GM19372 (cell line): ENCODE measurements at regions not wholly inside any gene's neighbourhood (a gene's known extent, or its start where the extent isn't known, plus 50 kb on each side); places are given as distances from the start of the nearest gene placed in this dataset.
"Not testable (repeated sequence)": the region's sequence is repeated elsewhere in the genome, so short reads cannot be mapped to it uniquely, and the experiment has no call there.

Experiments used
- ATAC-seq: cut with Tn5 transposase; IDR thresholded peaks from one replicate; pipeline ENCODE4 v1.9.1; 2021; ENCODE audit warnings: mild to moderate bottlenecking, low read depth, moderate library complexity; ENCODE audit not compliant: unreplicated experiment

DNA sequence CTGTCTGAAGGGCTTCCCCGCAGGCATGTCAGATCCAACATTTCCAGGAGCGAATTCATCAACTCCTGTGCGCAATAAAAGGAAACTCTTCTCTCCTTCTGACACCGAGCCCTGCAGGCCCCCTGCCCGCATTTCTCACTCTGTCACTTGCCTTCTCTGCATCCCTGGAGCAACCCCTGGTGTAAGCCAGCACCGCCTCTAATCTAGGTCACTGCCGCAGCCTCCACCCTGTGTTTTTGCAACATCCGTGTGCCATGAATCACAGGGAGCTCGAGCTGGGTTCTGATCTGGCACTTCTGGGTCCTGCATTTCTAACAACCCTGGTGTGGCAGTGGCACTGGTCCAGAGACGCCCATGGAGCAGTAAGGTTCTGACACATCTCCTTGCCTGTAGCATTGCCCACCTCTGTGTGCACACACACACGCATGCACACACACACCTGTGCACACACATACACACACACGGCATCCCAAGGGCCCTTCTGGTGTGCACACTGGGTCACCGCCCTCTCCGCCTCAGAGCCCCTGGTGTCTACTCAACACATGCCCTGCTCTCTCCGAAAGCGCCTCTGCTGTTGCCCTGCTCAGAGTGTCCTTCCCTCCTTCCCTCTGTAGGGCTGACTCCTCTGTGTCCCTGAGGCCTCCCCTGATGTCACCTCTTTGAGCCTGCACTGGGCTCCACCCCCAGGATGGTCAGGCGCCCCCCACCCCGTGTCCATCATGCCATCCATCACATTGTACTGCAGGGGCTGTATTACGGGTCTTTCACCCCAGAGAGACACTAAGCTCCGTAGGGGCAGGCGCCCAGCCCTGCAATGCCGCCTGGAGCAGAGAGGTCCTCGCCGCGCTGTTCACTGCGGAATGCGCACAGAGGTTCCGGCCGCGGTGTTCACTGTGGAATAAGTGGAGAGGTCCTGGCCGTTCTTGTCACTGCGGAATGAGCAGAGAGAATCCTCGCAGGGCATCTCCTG, 111.4 kb upstream of the SFSWAP start:
- ATAC-seq, result no peak

DNA sequence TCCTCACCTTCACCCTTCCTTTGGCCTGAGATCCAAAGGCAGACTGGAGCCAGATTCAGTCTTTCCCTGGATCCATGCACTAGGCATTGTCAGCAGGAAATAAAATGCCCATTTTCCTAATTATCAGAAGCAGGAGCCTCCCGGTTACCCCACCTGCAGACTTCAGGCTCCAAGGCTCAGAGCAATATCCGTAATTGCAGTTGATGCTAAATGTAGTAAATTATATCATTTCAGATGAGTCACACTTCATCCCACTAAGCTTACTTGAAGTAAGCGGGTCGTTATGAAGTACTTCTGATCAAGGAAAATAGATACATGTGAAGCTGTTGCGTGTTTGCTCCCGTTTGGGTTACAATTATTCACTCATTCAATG, 110.7 kb upstream of the SFSWAP start:
- no peak for ATAC-seq

DNA sequence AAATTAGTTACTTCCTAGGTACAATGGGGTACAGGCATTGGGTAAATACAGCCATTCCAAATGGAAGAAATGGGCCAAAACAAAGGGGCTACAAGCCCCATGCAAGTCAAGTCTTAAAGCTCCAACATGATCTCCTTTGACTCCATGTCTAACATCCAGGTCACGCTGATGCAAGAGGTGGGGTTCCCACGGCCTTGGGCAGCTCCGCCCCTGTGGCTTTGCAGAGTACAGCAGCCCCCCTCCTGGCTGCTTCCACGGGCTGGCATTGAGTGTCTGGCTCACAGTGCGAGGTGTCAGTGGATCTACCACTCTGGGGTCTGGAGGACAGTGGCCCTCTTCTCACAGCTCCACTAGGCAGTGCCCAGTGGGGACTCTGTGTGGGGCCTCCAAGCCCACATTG, 109.4 kb upstream of the SFSWAP start:
- ATAC-seq, result not testable (repeated sequence)

DNA sequence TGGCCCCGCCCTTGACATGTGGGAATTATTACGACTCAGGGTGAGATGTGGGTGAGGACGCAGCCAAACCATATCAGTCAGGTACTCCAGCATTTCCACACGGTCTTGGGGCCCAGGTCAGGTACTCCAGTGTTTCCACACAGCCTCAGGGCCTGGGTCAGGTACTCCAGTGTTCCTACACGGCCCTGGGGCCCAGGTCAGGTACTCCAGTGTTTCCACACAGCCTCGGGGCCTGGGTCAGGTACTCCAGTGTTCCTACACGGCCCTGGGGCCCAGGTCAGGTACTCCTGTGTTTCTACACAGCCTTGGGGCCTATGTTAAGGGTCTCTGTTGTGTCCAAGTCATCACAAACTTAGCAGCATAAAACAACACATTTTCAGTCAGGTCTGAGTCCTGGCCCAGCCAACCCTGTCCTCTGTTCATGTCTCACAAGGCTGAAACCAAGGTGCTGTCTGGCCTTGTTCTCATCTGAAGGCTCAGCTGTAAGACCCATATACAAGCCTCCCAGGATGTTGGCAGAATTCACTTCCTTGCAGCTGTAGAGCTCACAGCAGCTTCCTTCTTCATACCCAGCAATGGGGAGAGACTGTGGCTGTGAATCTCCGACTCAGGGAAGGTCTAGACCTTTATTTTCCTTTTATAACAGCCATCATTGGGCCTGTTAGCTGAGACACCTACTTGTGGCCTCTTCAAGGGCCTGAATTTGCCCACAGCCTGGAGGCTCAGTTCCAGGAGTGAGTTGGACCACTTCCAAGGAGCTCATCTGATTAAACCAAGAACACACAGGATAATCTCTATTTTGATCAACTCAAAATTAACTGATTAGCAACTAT, 107.6 kb upstream of the SFSWAP start:
- no peak for ATAC-seq

DNA sequence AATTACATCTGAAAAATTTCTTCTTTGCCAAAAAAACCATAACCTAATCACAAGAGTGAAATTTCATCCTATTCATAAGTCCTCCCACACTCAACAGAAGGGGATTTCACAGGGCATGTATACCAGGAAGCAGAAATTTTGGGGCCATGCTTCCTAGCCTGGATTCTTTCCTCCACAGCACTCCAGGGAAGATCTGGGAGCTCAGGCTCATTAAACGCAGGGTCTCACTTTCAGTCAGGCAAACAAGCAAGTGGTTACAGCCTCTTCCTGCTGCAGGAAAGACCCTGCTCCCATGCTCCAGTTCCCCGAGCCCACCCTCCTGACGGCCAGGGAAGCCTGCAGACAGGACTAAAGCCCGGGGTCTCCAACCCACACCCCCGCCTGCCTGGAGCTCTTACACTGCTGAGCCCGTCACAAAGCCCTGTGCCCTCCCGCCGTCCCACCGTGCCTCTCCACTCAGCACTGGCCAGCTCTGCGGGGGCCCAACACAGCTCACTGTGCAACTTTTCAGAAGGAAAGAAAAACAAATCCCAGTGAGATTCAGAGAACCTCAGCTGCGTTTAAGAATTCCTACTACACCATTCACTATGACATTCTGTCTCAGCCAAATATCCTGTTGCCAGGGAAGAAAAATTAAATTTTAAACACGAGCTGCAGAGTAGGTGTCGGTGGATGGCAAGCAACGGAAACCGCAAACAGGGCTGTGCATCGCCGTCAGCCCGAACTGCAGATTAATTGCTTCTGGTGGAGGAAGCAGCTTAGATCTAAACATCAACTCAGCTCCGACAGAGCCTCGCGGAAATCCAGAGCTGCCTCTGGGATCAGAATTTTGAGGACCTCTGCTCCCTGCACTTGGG, 106.7 kb upstream of the SFSWAP start:
- ATAC-seq, result no peak

DNA sequence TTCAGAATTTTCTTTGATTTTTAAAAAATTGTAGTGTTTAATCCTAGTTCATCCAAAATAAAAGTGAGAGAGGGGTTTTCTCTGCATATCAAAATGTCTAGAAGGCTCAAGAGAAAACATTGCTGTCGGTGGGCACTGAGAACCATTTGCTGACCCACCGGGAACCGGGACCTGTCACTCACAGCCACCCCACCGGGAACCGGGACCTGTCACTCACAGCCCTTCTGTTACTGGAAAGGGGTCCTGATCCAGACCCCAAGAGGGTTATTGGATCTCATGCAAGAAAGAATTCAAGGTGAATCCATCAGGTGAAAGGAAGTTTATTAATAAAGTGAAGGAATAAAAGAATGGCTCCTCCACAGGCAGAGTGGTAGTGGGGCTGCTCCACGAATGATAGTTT, 106.0 kb upstream of the SFSWAP start:
- ATAC-seq, result no peak

DNA sequence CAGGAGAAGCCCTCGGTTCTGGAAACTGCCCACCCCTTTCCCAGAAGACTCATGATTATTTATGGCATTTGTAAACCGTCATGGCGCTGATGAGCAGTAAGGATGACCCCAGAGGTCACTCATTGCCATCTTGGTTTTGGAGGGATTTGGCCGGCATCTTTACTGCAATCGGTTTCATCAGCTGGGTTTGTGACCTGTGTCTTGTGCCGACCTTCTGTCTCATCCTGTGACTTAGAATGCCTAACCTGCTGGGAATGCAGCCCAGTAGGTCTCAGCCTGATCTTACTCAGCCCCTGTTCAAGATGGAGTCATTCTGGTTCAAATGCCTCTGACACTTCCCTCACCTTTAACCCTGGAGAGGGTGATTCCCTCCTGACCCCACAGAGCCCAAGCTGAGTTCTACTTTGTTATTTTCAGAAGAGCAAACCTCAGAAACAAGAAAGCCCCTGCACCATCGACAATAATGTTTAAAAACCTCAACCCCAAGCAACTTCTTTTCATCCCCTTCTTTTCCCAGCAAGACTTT, 105.5 kb upstream of the SFSWAP start:
- no peak for ATAC-seq

DNA sequence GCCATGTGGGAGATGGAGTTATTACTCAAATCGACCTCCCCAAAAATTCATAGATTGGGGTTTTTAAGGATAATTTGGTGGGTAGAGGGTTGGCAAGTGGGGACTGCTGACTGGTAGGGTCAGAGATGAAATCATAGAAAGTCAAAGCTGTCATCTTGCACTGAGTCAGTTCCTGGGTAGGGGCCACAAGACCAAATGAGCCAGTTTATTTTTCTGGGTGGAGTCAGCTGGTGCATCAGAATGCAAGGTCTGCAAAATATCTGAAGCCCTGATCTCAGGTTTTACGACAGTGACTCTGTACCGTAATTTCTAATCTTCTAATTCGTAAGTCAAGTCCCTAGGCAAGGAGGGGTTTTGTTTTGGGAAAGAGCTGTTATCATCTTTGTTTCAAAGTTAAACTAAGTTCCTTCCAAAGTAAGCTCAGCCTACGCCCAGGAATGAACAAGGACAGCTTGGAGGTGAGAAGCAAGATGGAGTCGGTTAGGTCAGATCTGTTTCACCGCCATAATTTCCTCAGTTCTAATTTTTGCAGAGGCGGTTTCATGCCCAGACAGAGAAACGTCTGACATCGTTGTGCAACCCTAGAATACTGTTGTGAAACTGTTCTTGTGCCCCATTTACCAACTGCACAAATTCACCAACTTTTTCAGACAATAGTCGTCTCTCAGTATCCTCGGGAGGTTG, 104.5 kb upstream of the SFSWAP start:
- no peak for ATAC-seq

DNA sequence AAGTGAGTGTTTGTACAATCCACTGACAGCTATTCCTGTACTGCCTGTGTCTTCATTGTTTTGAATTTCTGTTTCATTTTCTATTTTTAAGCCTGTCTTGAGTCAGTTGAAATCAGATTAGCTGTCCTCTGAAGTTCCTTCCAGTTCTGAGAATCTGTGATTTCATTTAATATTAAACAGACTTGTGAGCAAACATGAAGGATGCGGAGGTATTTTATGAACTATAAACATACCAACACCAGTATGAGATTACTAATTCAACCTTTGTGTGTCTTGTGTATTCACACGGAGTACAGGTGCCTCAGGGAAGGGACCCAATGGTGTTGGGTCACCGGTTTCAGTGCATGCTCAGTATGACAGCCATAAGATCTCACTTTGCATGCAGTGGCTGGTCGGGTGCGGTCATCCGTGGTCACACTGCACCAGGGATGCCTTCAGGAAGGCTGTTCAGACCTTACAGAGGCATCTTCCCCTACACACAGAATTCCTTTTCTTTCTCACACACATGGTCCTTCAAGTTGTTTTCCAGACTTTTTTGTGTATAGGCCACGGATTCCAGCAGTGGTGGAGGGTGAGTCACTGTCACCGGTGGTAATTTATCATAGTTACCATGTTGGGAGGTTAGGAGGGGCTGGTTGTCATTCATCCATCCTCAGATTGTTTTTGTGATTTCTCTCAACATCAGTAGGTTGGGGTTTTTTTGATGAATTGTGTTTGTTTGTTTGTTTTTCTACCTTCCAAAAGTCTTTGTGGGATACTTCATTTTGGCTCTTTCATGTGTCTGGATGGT, 103.0 kb upstream of the SFSWAP start:
- peak; percentile 76 for ATAC-seq

DNA sequence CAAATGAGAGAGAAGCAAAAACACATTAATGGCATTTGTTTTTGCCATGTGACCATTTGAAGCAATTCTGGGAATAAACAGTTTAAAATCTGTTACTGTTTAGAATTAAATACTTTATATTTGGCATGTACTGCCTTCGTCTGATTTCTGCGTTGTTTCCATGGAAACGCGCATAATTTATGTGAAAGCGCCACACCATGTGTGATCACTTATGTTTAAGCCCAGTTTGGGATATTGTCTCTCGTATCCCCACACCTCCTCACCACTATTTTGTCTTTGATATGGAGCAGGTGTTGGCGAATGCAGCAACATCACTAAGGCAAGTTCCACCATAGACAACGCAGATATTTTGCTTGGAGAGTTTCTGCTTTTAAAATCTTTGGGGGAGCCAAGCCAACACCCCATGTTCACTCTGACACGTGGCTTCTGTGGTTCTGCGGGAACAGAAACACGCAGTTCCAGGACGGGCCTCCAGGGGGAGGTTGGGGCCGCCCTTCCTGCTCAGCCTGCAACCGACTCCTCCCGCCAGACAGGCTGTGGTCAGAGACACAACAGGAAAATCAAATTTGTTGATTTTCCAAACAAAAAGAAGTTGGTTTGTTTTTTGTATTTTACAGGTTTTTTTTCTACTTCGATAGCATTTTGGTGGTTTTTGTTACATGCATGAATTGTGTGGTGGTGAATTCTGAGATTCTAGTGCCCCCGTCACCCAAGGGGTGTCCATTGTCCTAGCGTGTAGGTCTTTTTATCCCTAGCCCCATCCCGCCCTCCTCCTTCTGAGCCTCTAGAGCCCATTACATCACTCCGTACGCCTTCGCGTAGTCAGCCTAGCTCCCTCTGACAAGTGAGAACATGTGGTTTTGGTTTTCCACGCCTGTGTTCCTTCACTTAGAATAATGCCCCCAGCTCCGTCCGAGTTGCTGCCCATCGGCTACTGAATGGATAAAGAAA, 101.9 kb upstream of the SFSWAP start:
- ATAC-seq, result no peak

DNA sequence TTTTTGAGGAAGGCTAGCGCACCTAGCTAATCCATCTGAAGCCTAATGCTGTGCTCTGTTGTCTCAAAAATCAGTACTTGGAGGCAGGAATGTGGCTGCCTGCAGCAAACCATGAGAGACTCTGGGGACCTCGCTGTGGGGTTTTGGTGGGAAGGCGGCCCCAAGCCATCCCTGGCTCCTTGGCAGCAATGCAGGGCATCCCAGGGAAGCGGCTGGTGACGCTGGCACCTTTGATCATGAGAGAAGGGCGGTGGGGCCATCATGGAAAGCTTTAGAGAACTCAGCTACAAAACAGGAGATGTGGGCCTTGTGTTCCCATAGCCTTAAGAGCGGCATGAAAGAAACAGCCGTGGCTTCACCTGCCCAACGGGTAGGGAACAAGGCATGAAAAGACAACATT, 101.1 kb upstream of the SFSWAP start:
- no peak for ATAC-seq

DNA sequence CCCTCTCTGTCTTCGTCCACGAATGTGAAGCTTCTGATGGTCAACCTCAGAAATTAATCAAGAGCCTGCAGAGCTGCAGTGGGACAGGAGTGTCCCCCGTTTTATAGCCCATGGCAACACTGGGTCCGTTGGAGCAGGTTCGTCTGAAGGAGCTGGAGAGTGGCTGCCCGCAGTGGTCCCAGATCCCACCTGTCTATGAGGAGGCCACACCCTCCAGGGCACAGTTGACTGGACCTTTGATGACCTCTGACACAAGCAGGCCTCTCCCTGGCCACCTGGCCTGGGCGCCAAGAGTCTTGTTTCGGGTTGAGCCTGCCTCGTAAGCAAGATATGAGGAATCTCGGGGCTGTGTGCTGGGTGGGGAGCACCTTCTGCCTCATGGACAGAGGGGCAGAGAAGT, 100.7 kb upstream of the SFSWAP start:
- ATAC-seq, result no peak

DNA sequence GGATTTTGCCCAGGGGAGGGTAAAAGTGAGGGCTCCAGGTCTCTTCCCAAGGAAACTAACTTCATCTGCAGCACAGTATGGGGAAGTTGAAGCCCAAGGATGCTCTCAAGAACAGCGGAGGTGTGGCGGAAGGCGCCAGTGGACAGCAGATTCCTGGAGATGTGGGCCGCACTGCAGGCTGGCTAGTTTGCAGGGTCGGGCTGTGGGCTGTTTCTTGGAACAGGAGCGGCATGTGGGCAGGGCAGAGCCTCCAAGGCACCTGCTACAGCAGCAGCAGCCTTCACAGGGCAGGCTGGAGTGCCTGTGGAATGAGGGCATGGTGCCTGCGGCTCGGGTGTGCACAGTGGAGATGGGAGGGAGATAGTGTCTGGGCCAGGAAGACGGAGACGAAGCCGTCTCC, 100.0 kb upstream of the SFSWAP start:
- no peak for ATAC-seq

DNA sequence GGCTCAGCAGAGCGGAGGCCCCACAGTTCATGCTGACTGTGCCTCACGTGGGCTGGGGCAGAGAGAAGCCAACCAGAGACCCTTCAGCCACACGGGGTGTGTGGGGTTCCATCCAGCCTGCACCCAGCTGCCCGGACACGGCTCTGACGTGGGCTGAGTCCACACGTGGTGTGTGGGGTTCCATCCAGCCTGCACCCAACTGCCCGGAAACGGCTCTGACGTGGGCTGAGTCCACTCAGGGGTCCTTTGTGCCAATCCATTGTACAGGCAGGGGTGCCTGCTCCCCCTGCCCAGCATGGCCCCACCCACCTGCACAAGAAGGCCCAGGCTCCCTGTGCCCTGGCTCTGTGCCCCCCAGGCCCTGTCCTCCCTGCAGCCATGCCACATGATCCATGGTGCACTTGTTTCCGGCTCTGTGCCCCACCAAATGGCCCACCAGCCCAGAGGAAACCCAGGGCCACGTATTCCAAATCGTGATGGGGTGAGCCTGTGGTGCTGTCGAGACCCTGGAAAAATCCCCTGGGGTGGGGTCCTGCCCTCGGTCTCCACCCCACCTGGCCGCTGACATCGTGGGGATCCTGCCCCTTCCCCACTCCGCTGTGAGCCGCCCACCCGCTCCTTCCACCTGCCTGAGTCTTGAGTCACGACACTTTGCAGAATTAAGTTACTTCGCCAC, 99.3 kb upstream of the SFSWAP start:
- ATAC-seq, result no peak

DNA sequence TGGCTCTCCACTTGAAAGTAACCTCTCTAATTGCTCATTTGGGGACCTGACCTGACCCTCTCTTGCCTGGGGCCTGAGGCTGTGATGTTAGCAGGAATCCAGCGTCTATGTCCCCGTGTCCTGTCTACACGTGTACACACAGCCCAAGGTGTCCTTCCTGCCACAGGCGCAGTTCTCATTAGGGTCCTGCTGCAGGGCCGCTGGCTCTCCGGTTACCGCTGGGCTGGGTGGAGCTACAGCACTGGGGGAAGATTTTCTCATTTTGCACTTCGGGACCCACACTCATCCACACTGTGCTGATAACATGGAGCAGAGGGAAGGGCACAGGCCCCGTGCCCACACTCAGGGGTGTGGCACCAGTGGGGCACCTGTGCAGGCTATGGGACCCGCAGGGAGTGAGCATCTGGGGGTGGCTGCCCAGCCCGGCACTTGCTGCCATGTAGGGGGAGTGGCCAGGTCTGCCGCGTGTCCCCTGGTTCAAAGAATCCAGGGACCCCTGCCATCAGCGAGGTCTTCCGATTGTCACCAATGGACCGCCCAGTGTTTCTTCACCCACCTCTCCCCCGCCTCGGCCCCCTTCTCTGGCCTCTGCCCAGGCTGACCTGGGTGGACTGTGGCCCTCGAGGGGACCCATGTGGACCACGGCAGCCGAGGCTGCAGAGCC, 98.7 kb upstream of the SFSWAP start:
- ATAC-seq, result no peak

DNA sequence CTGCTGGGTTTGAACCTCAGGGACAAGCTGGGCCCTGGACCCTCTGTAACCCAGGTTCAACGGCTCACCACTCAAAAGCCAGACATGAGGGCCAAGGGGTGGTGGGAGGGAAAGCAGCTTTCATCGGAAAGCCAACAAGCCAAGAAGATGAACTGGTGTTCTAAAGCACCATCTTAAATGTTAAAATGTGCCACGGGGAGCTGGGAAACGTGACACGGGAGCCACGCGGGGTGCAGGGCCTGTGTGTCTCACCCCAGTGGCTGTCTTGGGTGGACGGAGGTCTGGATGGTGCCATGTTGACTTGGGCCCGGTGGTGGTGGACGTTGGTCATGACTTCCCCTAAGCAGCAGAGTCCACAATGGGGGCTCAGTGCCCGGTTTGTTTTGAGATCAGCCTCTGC, 97.7 kb upstream of the SFSWAP start:
- ATAC-seq, result no peak

DNA sequence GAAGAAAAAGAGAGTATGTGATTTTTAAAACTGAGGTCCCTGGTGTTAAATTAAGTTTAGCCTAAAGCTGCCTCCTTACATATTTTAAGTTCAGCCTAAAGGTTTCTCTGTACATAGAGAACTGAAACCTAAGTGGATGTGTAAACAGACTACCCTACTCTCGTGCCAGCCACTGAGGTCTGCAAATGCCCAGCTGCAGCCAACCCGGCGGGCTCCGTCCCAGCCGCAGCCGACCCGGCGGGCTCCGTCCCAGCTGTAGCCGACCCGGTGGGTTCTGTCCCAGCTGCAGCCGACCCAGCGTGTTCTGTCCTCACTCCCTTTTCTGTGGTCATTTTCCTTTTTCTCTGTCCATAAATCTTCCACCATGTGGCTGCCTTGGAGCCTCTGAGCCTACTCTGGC, 97.2 kb upstream of the SFSWAP start:
- no peak for ATAC-seq
